Renal cortex interstitium (tissue), 11 donors: ENCODE measurements at regions not wholly inside any gene's neighbourhood (a gene's known extent, or its start where the extent isn't known, plus 50 kb on each side); places are given as distances from the start of the nearest gene placed in this dataset.

ENCODE experiments used
- DNase-seq, 11 donors: peaks; one replicate each; pipeline ENCODE4 v3.0.0-alpha.2; 2013; ENCODE audit warnings: low read depth in 9 of 11, low spot score in 4 of 11; ENCODE audit errors: extremely low read depth in 1 of 11

DNA sequence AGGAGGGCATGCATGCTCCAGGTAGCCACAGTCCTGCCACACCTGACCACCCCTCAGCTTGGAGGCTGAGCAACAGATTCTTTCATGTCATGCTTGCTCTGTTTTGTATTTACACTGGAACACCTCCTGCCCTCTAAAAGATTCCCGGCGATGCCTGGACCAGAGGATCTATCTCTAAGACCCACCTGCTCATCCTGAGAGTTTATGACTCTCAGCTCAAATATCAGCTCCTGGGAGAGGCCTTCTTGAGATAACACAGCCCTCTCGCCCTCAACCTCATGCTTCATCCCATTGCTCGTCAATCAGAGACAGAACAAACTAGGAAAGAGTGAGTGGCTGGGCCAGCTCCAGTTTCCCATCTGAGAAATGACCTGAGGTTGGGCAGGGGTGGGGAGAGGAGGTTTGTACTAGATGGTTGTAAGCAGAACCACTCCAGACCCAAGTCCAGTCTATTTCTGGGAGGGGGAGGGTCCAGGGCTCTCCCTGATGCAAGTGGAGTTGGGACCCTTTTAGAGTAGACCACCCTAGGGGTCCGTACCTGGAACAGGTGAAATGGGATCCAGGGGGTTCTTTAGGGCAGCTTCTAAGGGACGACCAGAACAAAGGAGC, 524.5 kb downstream of the MATN1 start:
- no peak for DNase-seq

DNA sequence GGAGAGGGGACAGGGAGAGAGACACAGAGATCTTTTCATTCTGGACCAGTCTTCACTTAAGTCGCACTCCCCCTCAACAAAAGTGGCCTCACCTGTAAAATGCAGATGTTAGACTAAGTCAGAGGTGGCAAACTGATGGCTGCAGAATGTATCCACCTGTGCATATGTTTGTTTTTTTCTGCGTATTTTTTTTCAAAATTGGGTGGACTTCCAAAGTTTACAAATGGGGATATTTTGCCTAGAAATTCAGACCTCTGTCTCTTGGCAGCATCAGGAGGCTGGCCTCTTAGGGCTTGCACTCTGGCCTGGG, 525.0 kb downstream of the MATN1 start:
- DNase-seq, result no peak

- DNase-seq, result no peak
These were observed 525.5 kb downstream of the MATN1 start for GRCh38 chr1:30197639-30198450.

- DNase-seq, result no peak
These were observed 526.3 kb downstream of the MATN1 start for GRCh38 chr1:30196872-30197638.

DNA sequence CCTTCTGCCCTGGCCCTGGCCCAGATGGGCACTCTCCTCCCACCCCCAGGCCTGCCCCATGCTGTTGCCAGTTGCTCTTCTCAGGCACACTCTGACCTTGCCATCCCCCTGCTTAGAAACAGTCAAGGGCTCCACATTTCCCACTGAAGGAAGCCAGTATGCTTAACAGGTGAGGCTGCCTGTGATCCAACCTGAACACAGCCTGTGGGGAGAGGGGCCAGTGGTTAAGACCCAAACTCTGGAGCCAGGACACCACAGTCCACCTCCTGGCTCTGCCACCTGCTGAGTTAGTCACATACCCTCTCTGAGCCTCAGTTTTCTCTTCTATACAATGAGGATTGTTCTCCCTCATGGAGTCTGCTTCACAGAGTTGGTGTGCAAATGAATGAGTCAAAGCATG, 526.9 kb downstream of the MATN1 start:
- DNase-seq, result no peak

GRCh38 chr1:30195424-30196134, 527.8 kb downstream of the MATN1 start:
- no peak for DNase-seq

DNA sequence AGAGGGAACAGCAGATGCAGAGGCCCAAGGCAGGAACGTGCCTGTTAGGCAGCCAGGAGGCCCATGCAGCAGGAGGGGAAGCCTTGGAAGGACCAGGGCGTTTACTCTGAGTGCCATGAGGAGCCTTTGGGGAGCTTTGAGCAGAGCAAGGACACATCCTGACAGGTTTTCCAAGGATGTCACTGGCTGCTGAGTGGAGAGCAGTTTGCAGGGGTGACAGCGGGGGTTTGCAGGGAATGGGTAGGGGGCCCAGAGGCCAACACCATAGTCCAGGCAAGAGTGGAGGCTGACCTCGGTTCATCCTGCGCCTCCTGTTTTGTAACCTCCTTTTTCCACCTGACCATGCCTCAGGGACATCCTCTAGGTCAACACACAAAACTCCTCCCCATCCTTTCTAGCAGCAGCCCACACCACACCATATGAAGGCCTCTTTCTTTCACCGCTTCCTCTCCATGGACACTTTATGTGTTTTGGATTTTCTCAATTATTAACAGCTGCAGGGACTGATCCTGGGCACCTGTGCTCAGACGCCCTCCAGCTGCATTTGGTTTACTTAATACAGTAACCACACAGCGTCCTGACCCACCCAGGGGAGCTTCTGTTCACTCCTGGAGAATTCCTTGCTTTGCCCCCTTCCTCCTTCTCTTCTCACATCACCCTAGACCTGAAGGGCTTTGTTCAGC, 528.5 kb downstream of the MATN1 start:
- DNase-seq, result no peak

DNA sequence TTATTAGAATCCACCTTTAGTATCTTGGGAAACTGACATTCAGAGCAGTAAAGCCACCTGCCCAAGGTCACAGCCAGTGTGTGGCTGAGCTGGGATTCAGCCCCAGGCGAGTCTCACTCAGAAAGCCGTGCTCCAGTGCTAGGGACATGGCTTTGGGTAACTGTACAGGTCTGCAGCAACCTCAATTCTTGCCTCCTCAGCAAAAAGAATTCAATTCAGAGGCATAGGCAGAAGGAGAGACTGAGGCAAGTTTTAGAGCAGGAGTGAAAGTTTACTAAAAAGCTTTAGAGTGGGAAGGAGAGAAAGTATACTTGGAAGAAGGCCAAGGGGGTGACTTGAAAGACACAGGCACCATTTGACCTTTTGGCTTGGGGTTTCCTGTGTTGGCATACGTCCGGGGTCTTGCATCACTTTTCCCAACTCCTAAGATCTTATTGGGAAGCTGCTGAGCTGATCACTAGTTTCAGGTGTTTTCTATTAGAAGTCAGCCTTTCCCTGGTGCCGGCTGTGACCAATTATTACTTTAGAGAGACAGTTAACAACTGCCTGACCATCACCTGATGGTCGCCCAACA, 529.3 kb downstream of the MATN1 start:
- no peak for DNase-seq

DNA sequence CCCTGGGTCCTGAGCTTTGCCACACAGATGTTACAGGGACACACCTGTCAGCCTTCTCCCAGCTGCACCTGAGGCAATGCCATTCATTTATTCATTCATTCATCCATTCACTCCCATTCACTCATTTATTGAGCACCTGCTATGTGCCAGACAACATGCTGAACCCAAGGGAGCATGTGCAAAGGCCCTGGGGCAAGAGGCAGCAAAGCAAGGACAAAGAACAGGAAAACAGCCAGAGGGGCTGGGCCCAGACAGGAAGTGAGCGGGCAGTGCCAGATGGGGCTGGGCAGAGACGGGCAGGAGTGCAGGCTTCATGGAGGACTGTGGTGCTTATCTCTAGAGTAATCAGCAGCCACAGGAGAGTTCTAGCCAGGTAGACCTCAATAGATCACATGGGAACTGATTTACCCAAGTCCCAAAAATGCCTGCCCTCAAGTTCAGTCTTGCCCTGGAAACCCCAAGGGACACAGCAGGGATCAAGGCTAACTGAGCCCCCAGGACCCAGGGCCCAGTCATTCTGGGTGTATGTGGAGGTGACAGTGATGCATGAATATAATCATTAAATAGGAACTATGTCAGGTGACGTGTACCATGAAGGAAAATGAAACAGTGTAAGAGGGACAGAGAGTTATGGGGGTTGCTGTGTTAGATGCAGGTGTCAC, 530.3 kb downstream of the MATN1 start:
- DNase-seq, result no peak

GRCh38 chr1:30191154-30191702, 532.2 kb downstream of the MATN1 start:
- DNase-seq, result no peak

GRCh38 chr1:30190511-30191153, 532.8 kb downstream of the MATN1 start:
- no peak for DNase-seq

- DNase-seq, result no peak
These were observed 533.4 kb downstream of the MATN1 start for GRCh38 chr1:30189818-30190500.

- DNase-seq, result no peak
These were observed 534.4 kb downstream of the MATN1 start for GRCh38 chr1:30188999-30189398.

GRCh38 chr1:30188329-30188728, 535.1 kb downstream of the MATN1 start:
- DNase-seq, result no peak

DNA sequence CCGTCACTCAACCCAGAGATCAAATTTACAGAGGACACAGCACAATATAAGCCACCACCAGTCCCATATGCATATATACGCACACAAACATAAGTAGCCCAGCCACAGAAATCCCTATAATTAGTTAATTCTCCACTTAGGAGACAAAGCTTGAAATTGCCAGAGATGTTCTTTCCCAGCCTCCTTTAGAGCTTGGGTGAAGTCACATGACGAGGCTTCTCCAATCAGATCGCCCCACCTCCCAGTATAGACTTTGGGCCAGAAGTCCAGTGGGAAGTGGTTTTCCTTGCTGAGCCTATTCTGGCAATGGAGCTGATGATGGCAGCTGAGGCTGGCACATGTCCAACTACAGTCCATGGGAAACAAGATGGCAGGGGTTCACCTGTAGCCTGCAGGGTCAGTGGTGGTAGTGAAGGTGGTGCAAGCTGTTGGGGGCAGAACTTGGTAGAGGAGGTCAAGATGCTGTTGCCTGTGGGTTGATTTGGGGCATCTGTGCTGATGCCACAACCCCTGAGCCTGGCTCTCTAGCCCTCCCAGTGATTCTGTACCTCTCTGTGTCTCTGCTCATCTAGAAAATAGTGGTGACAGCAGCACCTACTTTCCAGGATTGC, 535.9 kb downstream of the MATN1 start:
- no peak for DNase-seq

- DNase-seq, result no peak
These were observed 536.8 kb downstream of the MATN1 start for GRCh38 chr1:30186586-30186985.

- DNase-seq, result no peak
These were observed 537.6 kb downstream of the MATN1 start for GRCh38 chr1:30185809-30186208.
